ENCODE measurements at regions not wholly inside any gene's neighbourhood (a gene's known extent, or its start where the extent isn't known, plus 50 kb on each side); places are given as distances from the start of the nearest gene placed in this dataset.

DNA sequence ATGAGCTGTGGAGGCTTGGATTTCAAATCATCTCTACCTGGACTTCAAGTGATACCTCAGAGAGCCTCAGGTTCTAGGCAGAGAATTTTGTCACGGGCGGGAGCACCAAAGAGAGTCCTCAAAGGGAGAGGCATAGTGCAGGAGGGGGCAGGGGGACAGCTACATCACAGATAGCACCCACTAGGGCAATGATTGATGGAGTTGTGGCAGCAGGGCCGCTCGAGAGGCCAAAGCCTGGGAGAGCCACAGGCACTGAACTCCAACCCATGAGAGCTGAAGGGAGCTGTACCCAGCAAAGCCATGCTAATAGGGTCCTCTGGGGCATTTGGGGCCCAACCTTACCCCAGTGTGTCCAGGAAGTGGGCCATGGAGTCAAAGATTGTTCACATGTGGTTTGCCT lies 232.0 kb upstream of the PCDH15 start:
- Histone ChIP-seq H3K27ac (ENCODE audit: low read length, poor library complexity, severe bottlenecking) (no peak overlapping the region), H2AK5ac (ENCODE audit: low read length, severe bottlenecking) (no peak overlapping the region), H2BK15ac (ENCODE audit: low read depth, poor library complexity, severe bottlenecking) (no peak overlapping the region), H2BK5ac (ENCODE audit: low read depth, low read length, poor library complexity, severe bottlenecking) (no peak overlapping the region), H4K91ac (ENCODE audit: low read length) (no peak overlapping the region), H2AFZ (ENCODE audit: low read depth, low read length) (no peak overlapping the region), H3K4me2 (ENCODE audit: low read length, poor library complexity, severe bottlenecking) (no peak overlapping the region), H3K9ac (ENCODE audit: low read length) (no peak overlapping the region), H3K36me3 (ENCODE audit: control insufficient read depth in 1 of 2, insufficient read depth in 2 of 2, low read depth in 1 of 2, low read length in 2 of 2) (no peaks in the 10 kb centered on the region), H2BK12ac (ENCODE audit: low read length in 2 of 2) (no peak overlapping the region), H3K23ac (ENCODE audit: low read length in 2 of 2) (no peak overlapping the region), H3K79me1 (replicated peaks; ENCODE audit: low read length, poor library complexity, severe bottlenecking) (no peaks in the 10 kb centered on the region), H3K18ac (ENCODE audit: low read depth in 1 of 2, low read length in 2 of 2) (peak overlapping the region in 1 of 2 experiments; percentile 18), H3K4me1 (ENCODE audit: control insufficient read depth, insufficient read depth, low read depth, low read length) (no peaks in the 10 kb centered on the region), H3K9me3 (ENCODE audit: control insufficient read depth, low read length) (no peaks in the 10 kb centered on the region), H3K14ac (ENCODE audit: low read length in 2 of 2) (no peak overlapping the region), H3K27me3 (ENCODE audit: control insufficient read depth in 1 of 2, insufficient read depth in 1 of 2, low read length in 2 of 2) (no peaks in the 10 kb centered on the region), H3K4ac (ENCODE audit: low read depth in 1 of 2, low read length in 2 of 2) (no peak overlapping the region), H3K4me3 (ENCODE audit: insufficient read depth in 1 of 2, low read depth in 1 of 2, low read length in 2 of 2) (no peak overlapping the region), H4K8ac (ENCODE audit: low read length) (no peak overlapping the region), H2BK120ac (ENCODE audit: low read depth, low read length) (no peak overlapping the region)
- DNase-seq, result no peak
- WGBS, result 97% methylated on average over 4 of the region's 4 CpGs

- Histone ChIP-seq H2AFZ (ENCODE audit: low read depth, low read length) (no peak overlapping the region), H3K4me2 (ENCODE audit: low read length, poor library complexity, severe bottlenecking) (no peak overlapping the region), H4K91ac (ENCODE audit: low read length) (no peak overlapping the region), H3K14ac (ENCODE audit: low read length in 2 of 2) (no peak overlapping the region), H2BK120ac (ENCODE audit: low read depth, low read length) (no peak overlapping the region), H3K79me1 (replicated peaks; ENCODE audit: low read length, poor library complexity, severe bottlenecking) (no peaks in the 10 kb centered on the region), H2BK5ac (ENCODE audit: low read depth, low read length, poor library complexity, severe bottlenecking) (no peak overlapping the region), H3K9ac (ENCODE audit: low read length) (no peak overlapping the region), H3K18ac (ENCODE audit: low read depth in 1 of 2, low read length in 2 of 2) (no peak overlapping the region), H3K27ac (ENCODE audit: low read length, poor library complexity, severe bottlenecking) (no peak overlapping the region), H3K4ac (ENCODE audit: low read depth in 1 of 2, low read length in 2 of 2) (no peak overlapping the region), H3K4me3 (ENCODE audit: insufficient read depth in 1 of 2, low read depth in 1 of 2, low read length in 2 of 2) (no peak overlapping the region), H3K36me3 (ENCODE audit: control insufficient read depth in 1 of 2, insufficient read depth in 2 of 2, low read depth in 1 of 2, low read length in 2 of 2) (no peaks in the 10 kb centered on the region), H3K27me3 (ENCODE audit: control insufficient read depth in 1 of 2, insufficient read depth in 1 of 2, low read length in 2 of 2) (no peaks in the 10 kb centered on the region), H3K9me3 (ENCODE audit: control insufficient read depth, low read length) (no peaks in the 10 kb centered on the region), H2AK5ac (ENCODE audit: low read length, severe bottlenecking) (no peak overlapping the region), H2BK12ac (ENCODE audit: low read length in 2 of 2) (no peak overlapping the region), H3K4me1 (ENCODE audit: control insufficient read depth, insufficient read depth, low read depth, low read length) (no peaks in the 10 kb centered on the region), H2BK15ac (ENCODE audit: low read depth, poor library complexity, severe bottlenecking) (no peak overlapping the region), H3K23ac (ENCODE audit: low read length in 2 of 2) (no peak overlapping the region), H4K8ac (ENCODE audit: low read length) (no peak overlapping the region)
- WGBS, result 12% methylated on average over 1 of the region's 1 CpG
- peak; percentile 17 for DNase-seq
Observed at GRCh38 chr10:55024713-55025112, 223.7 kb upstream of the PCDH15 start.

- Histone ChIP-seq H3K4me2 (ENCODE audit: low read length, poor library complexity, severe bottlenecking) (no peak overlapping the region), H3K4me1 (ENCODE audit: control insufficient read depth, insufficient read depth, low read depth, low read length) (no peaks in the 10 kb centered on the region), H3K9me3 (ENCODE audit: control insufficient read depth, low read length) (no peaks in the 10 kb centered on the region), H3K4me3 (ENCODE audit: insufficient read depth in 1 of 2, low read depth in 1 of 2, low read length in 2 of 2) (no peak overlapping the region), H2AFZ (ENCODE audit: low read depth, low read length) (no peak overlapping the region), H3K36me3 (ENCODE audit: control insufficient read depth in 1 of 2, insufficient read depth in 2 of 2, low read depth in 1 of 2, low read length in 2 of 2) (no peaks in the 10 kb centered on the region), H3K14ac (ENCODE audit: low read length in 2 of 2) (no peak overlapping the region), H2BK5ac (ENCODE audit: low read depth, low read length, poor library complexity, severe bottlenecking) (no peak overlapping the region), H2BK15ac (ENCODE audit: low read depth, poor library complexity, severe bottlenecking) (no peak overlapping the region), H2BK120ac (ENCODE audit: low read depth, low read length) (no peak overlapping the region), H4K8ac (ENCODE audit: low read length) (no peak overlapping the region), H3K4ac (ENCODE audit: low read depth in 1 of 2, low read length in 2 of 2) (no peak overlapping the region), H3K23ac (ENCODE audit: low read length in 2 of 2) (no peak overlapping the region), H3K27me3 (ENCODE audit: control insufficient read depth in 1 of 2, insufficient read depth in 1 of 2, low read length in 2 of 2) (no peaks in the 10 kb centered on the region), H2BK12ac (ENCODE audit: low read length in 2 of 2) (no peak overlapping the region), H2AK5ac (ENCODE audit: low read length, severe bottlenecking) (no peak overlapping the region), H3K9ac (ENCODE audit: low read length) (no peak overlapping the region), H3K18ac (ENCODE audit: low read depth in 1 of 2, low read length in 2 of 2) (no peak overlapping the region), H3K27ac (ENCODE audit: low read length, poor library complexity, severe bottlenecking) (no peak overlapping the region), H4K91ac (ENCODE audit: low read length) (no peak overlapping the region), H3K79me1 (replicated peaks; ENCODE audit: low read length, poor library complexity, severe bottlenecking) (no peaks in the 10 kb centered on the region)
- no peak for DNase-seq
- WGBS, result 58% methylated on average over 1 of the region's 2 CpGs
Observed at GRCh38 chr10:55019439-55019838, 218.4 kb upstream of the PCDH15 start.

DNA sequence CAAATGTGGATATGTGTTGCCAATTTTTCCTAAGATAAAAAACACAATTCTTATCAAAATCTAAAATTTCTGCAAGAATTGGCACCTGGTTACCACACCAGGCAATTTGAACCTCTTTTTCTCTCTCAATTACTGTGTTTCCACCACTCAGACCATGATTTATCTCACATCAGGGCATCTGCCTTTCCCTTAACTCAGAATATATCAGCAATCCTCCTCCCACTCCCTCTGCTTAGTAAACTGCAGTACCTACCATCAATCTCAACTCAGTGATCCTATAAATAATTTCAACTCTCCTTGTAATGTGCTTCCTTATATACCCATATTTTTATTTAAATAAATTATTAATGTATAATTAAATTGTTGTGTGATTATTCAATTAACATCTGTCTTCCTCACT lies 212.3 kb upstream of the PCDH15 start:
- H2BK12ac ChIP-seq (ENCODE audit: low read length in 2 of 2), result no peak overlapping the region
- DNase-seq, result no peak
- no peak overlapping the region for H3K14ac ChIP-seq (ENCODE audit: low read length in 2 of 2)
- H2BK120ac ChIP-seq (ENCODE audit: low read depth, low read length), result no peak overlapping the region
- no peak overlapping the region for H3K9ac ChIP-seq (ENCODE audit: low read length)
- no peak overlapping the region for H2AFZ ChIP-seq (ENCODE audit: low read depth, low read length)
- H4K91ac ChIP-seq (ENCODE audit: low read length), result no peak overlapping the region
- no peaks in the 10 kb centered on the region for H3K36me3 ChIP-seq (ENCODE audit: control insufficient read depth in 1 of 2, insufficient read depth in 2 of 2, low read depth in 1 of 2, low read length in 2 of 2)
- no peak overlapping the region for H3K4ac ChIP-seq (ENCODE audit: low read depth in 1 of 2, low read length in 2 of 2)
- H3K27me3 ChIP-seq (ENCODE audit: control insufficient read depth in 1 of 2, insufficient read depth in 1 of 2, low read length in 2 of 2), result no peaks in the 10 kb centered on the region
- H3K9me3 ChIP-seq (ENCODE audit: control insufficient read depth, low read length), result no peaks in the 10 kb centered on the region
- no peaks in the 10 kb centered on the region for H3K4me1 ChIP-seq (ENCODE audit: control insufficient read depth, insufficient read depth, low read depth, low read length)
- no peak overlapping the region for H3K4me3 ChIP-seq (ENCODE audit: insufficient read depth in 1 of 2, low read depth in 1 of 2, low read length in 2 of 2)
- no peak overlapping the region for H4K8ac ChIP-seq (ENCODE audit: low read length)
- no peaks in the 10 kb centered on the region for H3K79me1 ChIP-seq (replicated peaks; ENCODE audit: low read length, poor library complexity, severe bottlenecking)
- no peak overlapping the region for H3K23ac ChIP-seq (ENCODE audit: low read length in 2 of 2)
- no peak overlapping the region for H3K18ac ChIP-seq (ENCODE audit: low read depth in 1 of 2, low read length in 2 of 2)
- H2BK5ac ChIP-seq (ENCODE audit: low read depth, low read length, poor library complexity, severe bottlenecking), result no peak overlapping the region
- H2AK5ac ChIP-seq (ENCODE audit: low read length, severe bottlenecking), result no peak overlapping the region
- no peak overlapping the region for H2BK15ac ChIP-seq (ENCODE audit: low read depth, poor library complexity, severe bottlenecking)
- no peak overlapping the region for H3K4me2 ChIP-seq (ENCODE audit: low read length, poor library complexity, severe bottlenecking)
- no peak overlapping the region for H3K27ac ChIP-seq (ENCODE audit: low read length, poor library complexity, severe bottlenecking)
